Endometrium (tissue), 2 donors: ENCODE measurements at regions not wholly inside any gene's neighbourhood (a gene's known extent, or its start where the extent isn't known, plus 50 kb on each side); places are given as distances from the start of the nearest gene placed in this dataset.

Source experiments
- FAIRE-seq: peaks from 2 replicates; lab custom pipeline; 2012; peaks lifted over from hg19 to GRCh38; lab: Jason Lieb, UNC
- donor health status: control.
- donor health status: control.

GRCh38 chr11:101401245-101401644, 182.6 kb downstream of the TRPC6 start:
- FAIRE-seq, result no peak

GRCh38 chr11:101397979-101398378, 185.8 kb downstream of the TRPC6 start:
- FAIRE-seq, result no peak

- peak; percentile 74 for FAIRE-seq
Observed at GRCh38 chr11:101390539-101390938, 193.3 kb downstream of the TRPC6 start.

GRCh38 chr11:101369835-101370234, 214.0 kb downstream of the TRPC6 start:
- no peak for FAIRE-seq

GRCh38 chr11:101363706-101364275, 220.0 kb downstream of the TRPC6 start:
- no peak for FAIRE-seq

- FAIRE-seq, result no peak
Observed at GRCh38 chr11:101362643-101363042, 221.2 kb downstream of the TRPC6 start.

- FAIRE-seq, result peak; percentile 29
Observed at GRCh38 chr11:101357771-101358170, 226.0 kb downstream of the TRPC6 start.

- no peak for FAIRE-seq
Observed at GRCh38 chr11:101354801-101355200, 225.2 kb upstream of the PGR start.

- FAIRE-seq, result no peak
Observed at GRCh38 chr11:101348786-101349185, 219.2 kb upstream of the PGR start.

GRCh38 chr11:101346591-101346990, 217.0 kb upstream of the PGR start:
- FAIRE-seq, result peak; percentile 94

- no peak for FAIRE-seq
Observed at GRCh38 chr11:101345891-101346290, 216.3 kb upstream of the PGR start.

GRCh38 chr11:101342307-101342706, 212.7 kb upstream of the PGR start:
- no peak for FAIRE-seq

GRCh38 chr11:101341578-101341977, 212.0 kb upstream of the PGR start:
- peak; percentile 43 for FAIRE-seq

- FAIRE-seq, result no peak
Observed at GRCh38 chr11:101336858-101337257, 207.2 kb upstream of the PGR start.

GRCh38 chr11:101336155-101336554, 206.5 kb upstream of the PGR start:
- no peak for FAIRE-seq

GRCh38 chr11:101334581-101334980, 205.0 kb upstream of the PGR start:
- no peak for FAIRE-seq

- no peak for FAIRE-seq
Observed at GRCh38 chr11:101331411-101331810, 201.8 kb upstream of the PGR start.

GRCh38 chr11:101327908-101328307, 198.3 kb upstream of the PGR start:
- no peak for FAIRE-seq

GRCh38 chr11:101326141-101326540, 196.5 kb upstream of the PGR start:
- FAIRE-seq, result no peak

- no peak for FAIRE-seq
Observed at GRCh38 chr11:101323997-101324396, 194.4 kb upstream of the PGR start.

GRCh38 chr11:101321222-101321621, 191.6 kb upstream of the PGR start:
- no peak for FAIRE-seq

GRCh38 chr11:101306721-101307120, 177.1 kb upstream of the PGR start:
- no peak for FAIRE-seq

- FAIRE-seq, result no peak
Observed at GRCh38 chr11:101305496-101305895, 175.9 kb upstream of the PGR start.

GRCh38 chr11:101299210-101299609, 169.6 kb upstream of the PGR start:
- FAIRE-seq, result peak; percentile 88

GRCh38 chr11:101296896-101297295, 167.3 kb upstream of the PGR start:
- no peak for FAIRE-seq
